DOHH2 (cell line): ENCODE measurements at regions not wholly inside any gene's neighbourhood (a gene's known extent, or its start where the extent isn't known, plus 50 kb on each side); places are given as distances from the start of the nearest gene placed in this dataset.

ENCODE experiments used
- CTCF ChIP-seq: fragments of 200-600 bp; sonication (generic); IDR thresholded peaks from one replicate; pipeline ENCODE4 v1.5.1; 2014; ENCODE audit warnings: antibody characterized with exemption, mild to moderate bottlenecking, low read depth, low read length; ENCODE audit not compliant: poor library complexity, severe bottlenecking
- EZH2phosphoT487 ChIP-seq: fragments of 200-600 bp; sonication (generic); IDR thresholded peaks from 2 replicates; pipeline ENCODE4 v1.6.1; 2017; ENCODE audit warnings: borderline replicate concordance, mild to moderate bottlenecking, antibody characterized with exemption, low read length, moderate library complexity, mixed read lengths

GRCh38 chr14:71433303-71433702 is 498.9 kb upstream of the RGS6 start:
- TF ChIP-seq CTCF, result no peak
- TF ChIP-seq EZH2phosphoT487, result no peak
